RWPE1 (cell line): ENCODE measurements at regions not wholly inside any gene's neighbourhood (a gene's known extent, or its start where the extent isn't known, plus 50 kb on each side); places are given as distances from the start of the nearest gene placed in this dataset.
A peak's percentile ranks its signal among the peaks of the same experiment; 100 is the strongest.

Experiments used
- CTCF ChIA-PET: fragments of 350-600 bp; sonication (Branson Sonifier 250); formaldehyde crosslinking; extraction: SDS; loops from one replicate; lab custom pipeline; 2021; lab: Yijun Ruan, JAX
- POLR2A ChIA-PET: fragments of 400-600 bp; formaldehyde crosslinking; extraction: SDS; loops from one replicate; lab custom pipeline; 2020; ENCODE audit warnings: antibody characterized with exemption; ENCODE audit not compliant: low non-redundant PET; lab: Yijun Ruan, JAX
- DNase-seq: peaks from one replicate; pipeline ENCODE4 v3.0.0; 2012; ENCODE audit warnings: low spot score
- H3K27ac ChIP-seq: fragments of 450-650 bp; 2 replicates; pipeline ENCODE4 v1.5.1; 2017
- TF ChIP-seq, protein P1 (sequence below): fragments of 450-650 bp; conservative IDR thresholded peaks from 2 replicates; pipeline ENCODE4 v1.5.1; 2017; ENCODE audit warnings: low read depth, mild to moderate bottlenecking

DNA sequence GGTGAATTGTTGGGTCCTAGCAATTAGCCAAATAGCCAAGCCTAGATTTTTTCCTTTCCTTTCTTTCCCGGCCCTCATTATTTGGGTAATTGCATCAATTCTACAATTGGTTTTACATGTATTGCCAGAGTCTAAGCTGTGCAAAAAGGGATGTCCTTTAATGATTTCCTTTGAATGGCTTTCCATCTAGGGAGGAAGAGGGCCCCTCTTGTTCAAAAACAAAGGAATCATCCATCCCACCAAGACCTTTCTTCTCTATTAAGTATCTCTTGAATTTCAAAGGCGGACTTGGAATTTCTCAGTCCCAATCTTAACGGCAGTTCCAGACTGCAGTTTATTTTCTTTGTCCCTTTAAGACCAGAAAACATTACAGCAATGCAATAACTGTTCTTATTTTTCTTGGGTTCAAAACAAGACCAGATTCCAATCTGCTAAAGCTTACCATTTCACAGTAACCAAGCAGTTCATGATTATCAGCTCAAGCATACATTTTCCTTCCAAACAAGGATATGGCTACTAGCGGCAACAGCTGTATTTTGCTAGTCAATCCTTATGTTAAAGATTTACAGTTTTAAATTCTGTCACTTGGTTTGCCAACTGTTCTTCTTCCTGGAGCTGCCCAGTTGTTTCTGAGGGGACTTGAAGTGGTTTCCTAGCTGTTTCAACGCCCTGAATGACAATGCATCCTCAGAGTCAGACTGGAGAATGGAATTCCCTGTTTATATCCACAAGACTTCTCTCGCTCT lies 91.4 kb upstream of the LRIG1 start:
- no peak for DNase-seq
- TF ChIP-seq, protein P1, sequence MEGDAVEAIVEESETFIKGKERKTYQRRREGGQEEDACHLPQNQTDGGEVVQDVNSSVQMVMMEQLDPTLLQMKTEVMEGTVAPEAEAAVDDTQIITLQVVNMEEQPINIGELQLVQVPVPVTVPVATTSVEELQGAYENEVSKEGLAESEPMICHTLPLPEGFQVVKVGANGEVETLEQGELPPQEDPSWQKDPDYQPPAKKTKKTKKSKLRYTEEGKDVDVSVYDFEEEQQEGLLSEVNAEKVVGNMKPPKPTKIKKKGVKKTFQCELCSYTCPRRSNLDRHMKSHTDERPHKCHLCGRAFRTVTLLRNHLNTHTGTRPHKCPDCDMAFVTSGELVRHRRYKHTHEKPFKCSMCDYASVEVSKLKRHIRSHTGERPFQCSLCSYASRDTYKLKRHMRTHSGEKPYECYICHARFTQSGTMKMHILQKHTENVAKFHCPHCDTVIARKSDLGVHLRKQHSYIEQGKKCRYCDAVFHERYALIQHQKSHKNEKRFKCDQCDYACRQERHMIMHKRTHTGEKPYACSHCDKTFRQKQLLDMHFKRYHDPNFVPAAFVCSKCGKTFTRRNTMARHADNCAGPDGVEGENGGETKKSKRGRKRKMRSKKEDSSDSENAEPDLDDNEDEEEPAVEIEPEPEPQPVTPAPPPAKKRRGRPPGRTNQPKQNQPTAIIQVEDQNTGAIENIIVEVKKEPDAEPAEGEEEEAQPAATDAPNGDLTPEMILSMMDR, result no peak
- POLR2A ChIA-PET, result no interaction called here
- H3K27ac ChIP-seq, result no peak overlapping the region
- CTCF ChIA-PET, result interaction anchor here (0.6 kb wide), 1 partner anchor 364 kb away, joined by 3 read pairs; no protein-coding TSS in a partner anchor

DNA sequence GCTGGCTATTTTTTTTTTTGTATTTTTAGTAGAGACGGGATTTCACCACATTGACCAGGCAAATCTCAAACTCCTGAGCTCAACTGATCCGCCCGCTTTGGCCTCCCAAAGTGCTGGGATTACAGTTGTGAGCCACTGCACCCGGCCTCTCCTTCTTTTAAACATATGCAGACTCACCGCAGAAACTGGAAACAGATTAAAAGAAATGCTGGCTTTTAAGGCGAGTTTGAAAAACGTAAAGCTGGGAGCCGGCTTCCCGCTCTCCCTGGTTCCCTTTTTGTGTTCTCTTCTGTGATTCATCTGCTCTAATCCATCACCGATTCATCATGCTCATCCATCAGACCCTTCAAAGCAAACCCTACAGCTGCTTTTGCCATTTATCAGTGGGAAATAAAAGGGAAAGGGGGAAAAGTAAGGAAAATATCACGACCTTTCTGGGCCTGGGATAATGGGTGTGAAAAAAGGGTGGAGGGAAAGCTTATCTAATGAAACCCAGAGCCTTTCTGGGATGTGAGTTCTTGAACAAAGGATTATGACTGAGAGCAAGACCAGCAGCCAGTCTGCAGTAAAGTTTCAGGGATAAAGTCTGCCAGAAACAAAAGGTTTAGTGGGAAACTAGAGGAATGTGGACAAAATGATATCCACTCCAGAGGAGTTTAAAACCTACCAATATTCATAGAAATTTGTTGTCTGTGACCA lies 92.3 kb upstream of the LRIG1 start:
- no peak overlapping the region for H3K27ac ChIP-seq
- POLR2A ChIA-PET, result no interaction called here
- CTCF ChIA-PET, result interaction anchor here (1.1 kb wide), 1 partner anchor 11 kb away, joined by 3 read pairs; no protein-coding TSS in a partner anchor
- DNase-seq, result no peak
- TF ChIP-seq, protein P1, result no peak

DNA sequence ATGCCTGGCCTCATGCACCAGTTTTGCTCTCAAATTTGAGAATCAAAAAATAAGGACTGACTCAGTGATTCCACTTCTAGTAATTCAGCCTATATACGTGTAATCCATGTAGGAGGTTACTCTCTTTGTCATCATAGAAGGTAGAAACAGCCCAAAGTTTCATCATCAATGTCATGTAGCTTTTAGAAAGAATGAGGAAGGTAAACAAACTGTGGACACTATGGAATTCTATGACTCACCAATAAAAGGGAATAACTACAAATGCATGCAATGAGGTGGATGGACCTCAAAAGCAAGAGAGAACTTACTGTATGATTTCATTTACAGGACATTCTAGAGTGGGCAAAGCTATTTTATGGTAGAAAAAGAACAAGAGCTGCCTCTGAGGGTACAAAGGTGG lies 93.2 kb upstream of the LRIG1 start:
- ChIA-PET POLR2A (no interaction called here), CTCF (interaction anchor here (1.1 kb wide), 1 partner anchor 10 kb away, joined by 3 read pairs; no protein-coding TSS in a partner anchor)
- peak; percentile 56 for DNase-seq
- H3K27ac ChIP-seq, result no peak overlapping the region
- TF ChIP-seq, protein P1, result no peak

DNA sequence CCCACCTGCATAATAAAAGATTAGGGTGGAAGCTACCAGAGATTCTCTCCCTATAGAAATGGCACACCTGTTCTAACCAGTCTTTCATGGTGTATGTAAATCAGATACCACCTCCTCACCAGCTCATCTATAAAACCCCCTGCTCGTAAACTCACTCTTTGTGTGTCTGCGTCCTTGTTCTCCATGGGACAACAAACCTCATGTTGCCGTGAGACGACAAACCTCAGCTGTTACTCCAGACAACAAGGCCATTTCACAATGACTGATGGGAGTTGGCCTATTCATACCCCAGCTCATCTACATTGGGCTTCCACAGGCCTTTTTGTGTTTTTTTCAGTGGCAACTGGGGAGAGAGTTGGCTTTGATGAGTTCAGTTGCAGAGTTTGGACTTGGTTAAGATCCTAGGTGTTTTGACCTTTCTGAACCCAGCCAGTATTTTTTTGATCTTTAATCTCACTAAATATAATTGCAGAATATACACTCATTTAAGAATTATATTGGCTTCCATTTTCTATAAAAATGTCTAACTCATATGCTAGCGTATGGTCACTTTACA lies 96.6 kb upstream of the LRIG1 start:
- no peak overlapping the region for H3K27ac ChIP-seq
- no peak for DNase-seq
- TF ChIP-seq, protein P1, result no peak
- POLR2A ChIA-PET, result no interaction called here
- CTCF ChIA-PET, result interaction anchor here (0.6 to 0.7 kb wide), 2 partner anchors 16 to 20 kb away, joined by 5 to 7 read pairs; no protein-coding TSS in a partner anchor

DNA sequence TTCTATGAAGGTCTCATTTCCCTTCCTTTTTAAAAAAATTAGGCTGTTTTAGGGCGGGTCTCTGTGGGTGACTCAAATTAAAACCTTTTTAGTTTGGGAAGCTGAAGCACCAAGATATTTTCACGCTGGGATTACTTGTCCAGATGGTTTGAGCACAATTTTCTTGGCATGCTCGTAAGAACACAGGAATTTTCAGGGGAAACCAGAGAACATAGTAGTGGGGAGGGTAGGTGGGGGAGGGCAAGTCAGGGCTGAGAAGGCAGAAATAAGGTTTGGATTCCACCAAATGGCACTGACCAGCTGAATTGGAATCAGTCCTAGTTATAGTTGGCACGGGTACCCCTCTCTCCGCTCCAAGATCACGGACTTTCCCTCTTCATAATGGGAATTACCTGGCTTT lies 97.3 kb upstream of the LRIG1 start:
- ChIA-PET POLR2A (no interaction called here), CTCF (interaction anchor here (0.7 kb wide), 1 partner anchor 21 kb away, joined by 7 read pairs; no protein-coding TSS in a partner anchor)
- TF ChIP-seq, protein P1, result no peak
- H3K27ac ChIP-seq, result peak overlapping the region; percentile 62
- DNase-seq, result no peak

DNA sequence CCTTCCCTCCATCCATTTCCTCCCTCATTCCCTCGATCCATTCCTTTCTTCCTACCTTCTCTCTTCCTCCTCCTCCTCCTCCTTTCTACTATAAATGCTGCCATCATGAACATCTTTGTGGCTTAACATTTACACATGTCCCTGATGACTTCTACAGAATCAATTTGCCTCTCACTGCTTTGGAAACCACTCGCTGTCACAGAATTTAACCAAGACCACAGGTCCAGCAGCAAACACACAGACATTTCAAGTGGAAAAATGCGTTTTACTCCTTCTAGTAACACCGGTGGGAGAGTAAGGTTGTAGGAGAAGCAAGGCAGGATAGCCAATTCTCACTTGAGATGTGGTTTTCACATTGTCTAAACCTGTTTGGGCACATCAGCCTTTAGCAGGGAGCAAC lies 101.4 kb upstream of the LRIG1 start:
- no peak for DNase-seq
- TF ChIP-seq, protein P1, result no peak
- ChIA-PET POLR2A (no interaction called here), CTCF (no interaction called here)
- no peak overlapping the region for H3K27ac ChIP-seq
